ENCODE measurements at regions not wholly inside any gene's neighbourhood (a gene's known extent, or its start where the extent isn't known, plus 50 kb on each side); places are given as distances from the start of the nearest gene placed in this dataset.

- no peak overlapping the region for H3K4me3 Mint-ChIP-seq
- H3K9me3 Mint-ChIP-seq = no peaks in the 10 kb centered on the region
- peaks cover 10% of the 10 kb centered on the region for H3K27me3 Mint-ChIP-seq
- H3K4me1 Mint-ChIP-seq = no peaks in the 10 kb centered on the region
- H3K27ac Mint-ChIP-seq = no peak overlapping the region
- no peak for ATAC-seq
- no peak for DNase-seq
These were observed 59.0 kb upstream of the MACF1 start for GRCh38 chr1:39145331-39145965.

- DNase-seq = no peak
- Mint-ChIP-seq H3K27me3 (peaks cover 10% of the 10 kb centered on the region), H3K27ac (no peak overlapping the region), H3K4me3 (no peak overlapping the region), H3K9me3 (no peaks in the 10 kb centered on the region), H3K4me1 (no peaks in the 10 kb centered on the region)
- no peak for ATAC-seq
These were observed 57.8 kb upstream of the MACF1 start for GRCh38 chr1:39146681-39147080.

- no peak overlapping the region for H3K27ac Mint-ChIP-seq
- H3K4me1 Mint-ChIP-seq = no peaks in the 10 kb centered on the region
- H3K9me3 Mint-ChIP-seq = no peaks in the 10 kb centered on the region
- DNase-seq (no peak), ATAC-seq (no peak)
- peaks cover 10% of the 10 kb centered on the region for H3K27me3 Mint-ChIP-seq
- no peak overlapping the region for H3K4me3 Mint-ChIP-seq
These were observed 57.1 kb upstream of the MACF1 start for GRCh38 chr1:39147099-39148025.

- DNase-seq = no peak
- H3K9me3 Mint-ChIP-seq = no peaks in the 10 kb centered on the region
- H3K4me1 Mint-ChIP-seq = no peaks in the 10 kb centered on the region
- ATAC-seq = no peak
- H3K4me3 Mint-ChIP-seq = no peak overlapping the region
- no peak overlapping the region for H3K27ac Mint-ChIP-seq
- peaks cover 10% of the 10 kb centered on the region for H3K27me3 Mint-ChIP-seq
These were observed 55.6 kb upstream of the MACF1 start for GRCh38 chr1:39148942-39149341.

GRCh38 chr1:39149509-39149908, 55.0 kb upstream of the MACF1 start:
- no peaks in the 10 kb centered on the region for H3K9me3 Mint-ChIP-seq
- H3K4me3 Mint-ChIP-seq = no peak overlapping the region
- no peak overlapping the region for H3K27ac Mint-ChIP-seq
- H3K27me3 Mint-ChIP-seq = peaks cover 10% of the 10 kb centered on the region
- ATAC-seq (no peak), DNase-seq (no peak)
- H3K4me1 Mint-ChIP-seq = peaks cover 3% of the 10 kb centered on the region

- ATAC-seq (no peak), DNase-seq (no peak)
- Mint-ChIP-seq H3K27ac (no peak overlapping the region), H3K4me3 (no peak overlapping the region), H3K4me1 (peaks cover 13% of the 10 kb centered on the region), H3K9me3 (no peaks in the 10 kb centered on the region), H3K27me3 (peaks cover 10% of the 10 kb centered on the region)
These were observed 53.7 kb upstream of the MACF1 start for GRCh38 chr1:39150779-39151178.

GRCh38 chr1:39151267-39151666, 53.2 kb upstream of the MACF1 start:
- Mint-ChIP-seq H3K9me3 (no peaks in the 10 kb centered on the region), H3K27ac (no peak overlapping the region)

GRCh38 chr1:39152923-39153322, 51.6 kb upstream of the MACF1 start:
- Mint-ChIP-seq H3K27ac (no peak overlapping the region), H3K27me3 (no peaks in the 10 kb centered on the region), H3K4me1 (peaks cover 13% of the 10 kb centered on the region), H3K4me3 (no peak overlapping the region), H3K9me3 (no peaks in the 10 kb centered on the region)
- DNase-seq (no peak), ATAC-seq (no peak)

More at GRCh38 chr1:39151267-39151666, 53.2 kb upstream of the MACF1 start:
- Mint-ChIP-seq H3K4me1 (peaks cover 13% of the 10 kb centered on the region), H3K27me3 (peaks cover 10% of the 10 kb centered on the region), H3K4me3 (no peak overlapping the region)
- DNase-seq = no peak
- ATAC-seq = no peak

- H3K9me3 Mint-ChIP-seq = no peaks in the 10 kb centered on the region
- no peaks in the 10 kb centered on the region for H3K27me3 Mint-ChIP-seq
- H3K4me3 Mint-ChIP-seq = no peak overlapping the region
- ATAC-seq = no peak
- H3K4me1 Mint-ChIP-seq = peaks cover 13% of the 10 kb centered on the region
- peak overlapping the region in 1 of 2 donors; percentile 4 for H3K27ac Mint-ChIP-seq
- DNase-seq = no peak
These were observed 50.8 kb upstream of the MACF1 start for GRCh38 chr1:39153684-39154083.

DNA sequence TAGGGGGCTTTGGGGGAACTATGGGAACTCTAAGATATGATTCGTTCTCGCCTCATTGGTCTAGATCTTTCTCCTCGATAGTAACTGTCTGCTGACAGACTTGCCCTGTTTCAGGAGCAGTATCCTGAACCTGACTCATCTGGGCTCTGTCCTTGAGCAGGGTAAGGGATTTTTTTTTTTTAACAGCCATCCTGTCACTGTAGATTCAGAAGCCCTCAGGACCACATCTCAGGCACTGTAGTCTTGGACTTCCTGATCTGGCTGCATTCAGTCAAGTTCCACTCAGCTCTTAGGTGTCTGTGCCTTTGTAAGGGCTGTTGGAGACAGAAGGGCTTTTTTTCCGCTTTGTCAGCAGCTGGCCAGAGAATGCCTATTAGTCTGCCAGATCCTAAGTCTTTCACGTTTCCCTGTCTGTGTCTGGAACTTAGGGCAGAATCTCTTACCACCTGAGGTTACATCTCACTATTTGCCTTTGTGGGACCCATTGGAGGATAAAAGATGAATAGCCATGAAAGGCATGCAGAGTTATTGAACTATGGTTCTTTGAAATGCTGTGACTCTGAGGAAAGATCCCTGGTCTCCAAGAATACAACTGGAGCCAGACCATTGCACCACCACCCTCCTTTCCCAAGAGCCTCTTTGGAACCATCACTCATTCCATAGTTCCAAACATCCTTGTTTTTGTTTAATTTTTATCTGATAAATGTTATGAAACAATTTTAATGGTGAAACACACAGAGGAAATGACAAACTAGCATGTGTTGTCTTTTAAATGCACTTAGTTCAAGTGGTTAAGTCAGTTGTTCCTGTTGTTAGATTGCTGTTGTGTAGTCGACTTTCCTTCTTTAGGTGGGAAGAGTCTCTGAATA, 49.7 kb upstream of the MACF1 start:
- Mint-ChIP-seq H3K27me3 (no peaks in the 10 kb centered on the region), H3K4me1 (peaks cover 13% of the 10 kb centered on the region), H3K27ac (no peak overlapping the region), H3K9me3 (no peaks in the 10 kb centered on the region), H3K4me3 (no peak overlapping the region)
- no peak for DNase-seq
- ATAC-seq = no peak
